Esophagus (tissue), 2 donors: ENCODE measurements at regions not wholly inside any gene's neighbourhood (a gene's known extent, or its start where the extent isn't known, plus 50 kb on each side); places are given as distances from the start of the nearest gene placed in this dataset.

Experiments used
- H3K27ac ChIP-seq, 2 donors: one replicate each; pipeline ENCODE4 v1.5.1; 2013; ENCODE audit warnings: low read depth in 2 of 2, mild to moderate bottlenecking in 2 of 2, inconsistent platforms in 1 of 2, low read length in 1 of 2, moderate library complexity in 1 of 2
- H3K27me3 ChIP-seq, 2 donors: one replicate each; pipeline ENCODE4 v1.6.1; 2013; ENCODE audit warnings: low read length in 2 of 2, control low read depth in 1 of 2, mild to moderate bottlenecking in 1 of 2; ENCODE audit not compliant: insufficient read depth in 2 of 2, control insufficient read depth in 1 of 2
- H3K36me3 ChIP-seq, 2 donors: one replicate each; pipeline ENCODE4 v1.6.1; 2013; ENCODE audit warnings: low read length in 1 of 2; ENCODE audit not compliant: control insufficient read depth in 2 of 2, insufficient read depth in 2 of 2
- H3K4me1 ChIP-seq, 2 donors: one replicate each; pipeline ENCODE4 v1.6.1; 2013; ENCODE audit warnings: low read length in 1 of 2; ENCODE audit not compliant: control insufficient read depth in 2 of 2, insufficient read depth in 2 of 2
- H3K4me3 ChIP-seq, 2 donors: one replicate each; pipeline ENCODE4 v1.5.1; 2013; ENCODE audit warnings: low read length in 2 of 2, mild to moderate bottlenecking in 2 of 2, low read depth in 1 of 2, moderate library complexity in 1 of 2
- H3K9me3 ChIP-seq, 2 donors: one replicate each; pipeline ENCODE4 v1.6.1; 2013; ENCODE audit warnings: mild to moderate bottlenecking in 2 of 2, low read depth in 1 of 2, low read length in 1 of 2, moderate library complexity in 1 of 2; ENCODE audit not compliant: control insufficient read depth in 2 of 2, insufficient read depth in 1 of 2
- WGBS, 2 donors: extraction: QIAGEN DNeasy Blood & Tissue Kit; methylation state at CpG; one replicate each; pipeline ENCODE4 v1.1.7; 2013; 5-methylcytosine and 5-hydroxymethylcytosine counted together
- donor health status: healthy with polysubstance abuse.
- donor health status: Bipolar disorder and iron deficiency.

DNA sequence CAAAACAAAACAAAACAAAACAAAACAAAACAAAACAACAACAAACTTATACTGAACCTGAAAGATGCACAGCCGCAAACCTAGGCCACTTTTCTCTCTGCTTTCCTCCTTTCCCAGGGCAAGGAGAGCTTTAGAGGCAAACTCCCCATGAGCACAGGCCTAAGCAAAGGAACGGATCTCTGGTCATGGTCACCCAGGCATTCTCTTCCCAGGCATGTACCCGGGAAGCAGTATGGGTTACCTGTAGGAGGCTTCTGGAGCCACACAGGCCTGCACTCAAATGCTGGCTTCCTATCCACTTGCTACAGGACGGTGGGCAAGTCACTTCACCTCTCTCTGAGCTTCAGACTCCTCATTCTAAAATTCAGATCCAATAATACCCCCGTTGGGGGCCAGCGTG, 171.8 kb downstream of the SMAD6 start:
- Histone ChIP-seq H3K9me3 (no peaks in the 10 kb centered on the region), H3K36me3 (no peaks in the 10 kb centered on the region), H3K4me3 (no peak overlapping the region), H3K4me1 (peaks cover 0 to 2% of the 10 kb centered on the region in 2 donors), H3K27ac (no peak overlapping the region), H3K27me3 (no peaks in the 10 kb centered on the region)
- WGBS, 2 donors: 89 to 93% methylated on average over 6 of the region's 6 CpGs

DNA sequence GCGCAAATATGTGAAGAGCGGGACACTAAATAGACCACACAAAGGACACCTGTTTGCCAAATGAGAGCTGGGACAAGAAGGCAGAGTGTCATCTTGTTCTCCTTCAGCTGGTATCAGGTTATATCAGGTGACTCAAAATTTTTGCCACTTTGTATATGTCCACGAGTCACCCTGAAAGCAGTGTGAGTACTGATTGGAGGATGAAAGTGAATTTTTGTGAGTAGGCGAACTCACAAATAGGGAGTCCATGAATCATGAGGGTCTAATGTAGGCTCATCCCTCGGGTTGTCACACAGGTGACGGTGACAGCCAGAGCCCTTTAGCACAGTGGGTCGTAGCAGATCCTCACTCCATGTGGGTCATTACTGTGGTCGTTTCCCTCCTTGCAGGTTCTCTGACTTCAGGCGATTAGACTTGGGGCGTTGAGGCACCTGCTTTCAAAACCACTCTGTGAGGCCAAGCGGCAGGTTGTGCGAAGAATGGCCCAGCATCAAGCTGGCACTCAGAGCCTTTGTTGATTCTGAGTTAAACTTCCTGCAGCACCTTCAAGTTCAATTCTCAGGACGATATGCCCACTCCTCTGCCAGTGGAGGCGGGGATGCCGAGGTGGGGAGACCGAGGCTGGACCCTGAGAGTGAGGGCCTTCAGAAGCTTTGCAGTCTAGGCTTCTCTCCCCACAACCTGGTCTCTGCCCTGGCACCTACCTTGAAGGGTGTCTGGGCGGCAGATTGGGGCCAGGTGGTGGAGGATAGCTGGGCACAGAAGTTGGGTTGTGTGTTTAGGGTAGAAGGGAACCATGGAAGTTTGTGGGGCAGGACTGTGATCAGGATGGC, 173.8 kb downstream of the SMAD6 start:
- Histone ChIP-seq H3K9me3 (no peaks in the 10 kb centered on the region), H3K36me3 (no peaks in the 10 kb centered on the region), H3K4me3 (no peak overlapping the region), H3K4me1 (peaks cover 0 to 2% of the 10 kb centered on the region in 2 donors), H3K27ac (no peak overlapping the region), H3K27me3 (no peaks in the 10 kb centered on the region)
- 90% methylated on average over 17 of the region's 17 CpGs for WGBS, 2 donors

DNA sequence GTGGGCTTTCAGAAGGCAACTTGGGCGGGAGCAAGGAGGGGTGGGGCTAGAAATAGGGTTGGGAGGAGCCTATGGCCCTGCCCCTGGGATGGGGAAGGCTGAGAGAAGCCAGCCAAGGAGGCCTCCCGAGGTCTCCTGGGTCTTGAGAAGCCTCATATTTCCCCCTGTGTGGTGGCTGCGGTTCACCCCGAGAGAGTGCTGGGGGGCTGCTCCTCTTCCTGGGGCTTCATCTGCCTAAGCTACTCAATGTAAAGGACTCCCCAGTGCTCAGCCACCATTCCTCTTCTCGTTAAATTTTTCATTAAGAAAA, 174.3 kb downstream of the SMAD6 start:
- WGBS, 2 donors: 54 to 65% methylated on average over 5 of the region's 5 CpGs
- Histone ChIP-seq H3K27ac (no peak overlapping the region), H3K36me3 (no peaks in the 10 kb centered on the region), H3K27me3 (no peaks in the 10 kb centered on the region), H3K9me3 (no peaks in the 10 kb centered on the region), H3K4me3 (no peak overlapping the region), H3K4me1 (peaks cover 0 to 2% of the 10 kb centered on the region in 2 donors)

DNA sequence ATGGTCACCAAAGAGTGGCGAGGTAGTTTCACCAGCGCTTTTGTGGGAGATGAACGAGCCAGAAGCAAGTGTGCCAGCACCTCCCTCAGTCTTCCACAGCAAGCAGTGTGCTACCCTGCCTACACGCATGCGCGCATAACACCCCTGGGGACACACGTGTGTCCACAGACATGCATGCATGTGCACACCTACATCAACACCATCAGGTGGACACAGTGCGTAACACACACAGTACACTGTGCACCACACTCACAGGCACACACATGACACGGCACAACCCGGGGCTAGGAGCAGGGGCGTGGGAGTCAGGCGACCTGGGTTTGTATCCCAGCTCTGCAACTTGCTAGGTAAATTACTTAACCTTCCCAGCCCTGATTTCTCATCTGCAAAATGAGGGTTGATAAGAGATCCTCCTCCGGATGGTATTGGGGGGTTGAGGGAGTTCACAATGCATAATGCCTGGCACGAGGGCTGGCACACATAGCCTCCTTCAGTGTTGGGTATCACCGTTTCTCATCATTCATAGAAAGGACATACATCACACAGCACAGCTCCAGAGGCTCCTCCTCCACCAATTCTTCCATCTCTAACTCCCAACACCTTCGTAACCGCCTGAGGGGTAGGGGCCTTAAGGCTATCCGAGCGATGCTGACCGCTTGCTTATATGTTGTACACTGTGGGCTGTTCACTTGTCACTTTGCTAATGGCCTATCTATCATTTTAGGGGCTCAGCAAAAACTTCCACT, 174.9 kb downstream of the SMAD6 start:
- Histone ChIP-seq H3K27me3 (no peaks in the 10 kb centered on the region), H3K27ac (no peak overlapping the region), H3K4me3 (no peak overlapping the region), H3K36me3 (no peaks in the 10 kb centered on the region), H3K4me1 (peaks cover 0 to 2% of the 10 kb centered on the region in 2 donors), H3K9me3 (no peaks in the 10 kb centered on the region)
- 82 to 88% methylated on average over 20 of the region's 20 CpGs for WGBS, 2 donors

DNA sequence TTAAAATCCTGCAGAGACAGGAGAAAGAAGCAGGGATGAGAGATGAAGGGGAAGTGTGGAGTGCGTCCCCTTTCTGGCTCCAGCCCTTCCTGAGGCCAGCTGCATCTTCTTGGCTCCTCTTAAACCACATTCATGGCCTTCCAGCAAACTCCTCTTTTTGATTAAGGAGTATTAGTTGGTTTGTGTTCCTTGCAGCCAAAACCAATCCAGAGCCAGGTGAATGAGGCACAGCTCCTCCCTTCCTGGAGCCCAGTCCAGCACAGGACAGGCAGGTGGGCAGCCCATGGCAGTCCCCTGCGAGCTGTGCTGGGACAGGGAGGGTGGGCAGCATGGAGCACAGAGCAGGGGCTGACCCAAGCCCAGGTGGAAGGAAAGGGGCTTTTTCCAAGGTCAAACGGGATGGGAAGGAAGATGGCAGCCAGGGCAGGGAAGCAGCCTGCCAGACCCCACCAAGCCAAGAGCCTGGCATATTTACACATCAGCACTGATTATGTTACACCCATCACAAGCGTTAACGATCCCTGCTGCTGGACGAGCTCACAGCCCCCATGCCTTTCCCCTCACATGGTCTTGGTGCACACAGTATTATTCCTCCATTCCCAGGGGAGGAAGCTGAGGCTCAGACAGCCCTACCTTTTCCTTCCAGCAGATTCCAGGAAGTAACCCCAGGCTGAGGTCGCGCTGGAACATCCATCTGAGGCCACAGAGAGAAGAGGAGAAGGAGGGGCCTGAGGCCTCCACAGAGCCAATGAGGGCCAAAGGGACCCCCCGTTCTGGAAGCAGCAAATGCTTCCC, 175.6 kb downstream of the SMAD6 start:
- H3K4me3 ChIP-seq: no peak overlapping the region
- no peaks in the 10 kb centered on the region for H3K9me3 ChIP-seq
- H3K36me3 ChIP-seq: no peaks in the 10 kb centered on the region
- H3K27ac ChIP-seq: no peak overlapping the region
- H3K27me3 ChIP-seq: no peaks in the 10 kb centered on the region
- WGBS, 2 donors: 58 to 71% methylated on average over 9 of the region's 9 CpGs
- peaks cover 0 to 2% of the 10 kb centered on the region in 2 donors for H3K4me1 ChIP-seq

DNA sequence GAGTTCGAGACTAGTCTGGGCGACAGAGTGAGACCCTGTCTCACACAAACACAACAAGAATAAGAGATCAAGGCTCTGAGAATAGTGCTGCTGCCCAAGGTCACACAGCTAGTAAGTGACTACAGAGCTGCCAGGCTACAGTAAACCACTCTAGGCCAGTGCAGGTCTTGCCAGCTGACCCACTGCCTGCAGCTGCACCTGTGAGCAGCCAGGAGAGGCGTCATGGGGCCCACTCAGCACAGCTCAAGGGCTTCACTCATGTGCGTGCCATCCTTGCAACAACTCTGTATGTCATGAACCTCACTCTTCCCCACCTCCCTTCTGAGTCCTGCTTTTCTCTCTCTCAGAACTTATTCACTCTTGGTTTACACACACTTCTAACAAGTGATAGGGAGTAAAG, 176.7 kb downstream of the SMAD6 start:
- Histone ChIP-seq H3K9me3 (no peaks in the 10 kb centered on the region), H3K27me3 (no peaks in the 10 kb centered on the region), H3K4me1 (peaks cover 0 to 2% of the 10 kb centered on the region in 2 donors), H3K36me3 (no peaks in the 10 kb centered on the region), H3K4me3 (no peak overlapping the region), H3K27ac (no peak overlapping the region)
- 79 to 84% methylated on average over 4 of the region's 4 CpGs for WGBS, 2 donors

DNA sequence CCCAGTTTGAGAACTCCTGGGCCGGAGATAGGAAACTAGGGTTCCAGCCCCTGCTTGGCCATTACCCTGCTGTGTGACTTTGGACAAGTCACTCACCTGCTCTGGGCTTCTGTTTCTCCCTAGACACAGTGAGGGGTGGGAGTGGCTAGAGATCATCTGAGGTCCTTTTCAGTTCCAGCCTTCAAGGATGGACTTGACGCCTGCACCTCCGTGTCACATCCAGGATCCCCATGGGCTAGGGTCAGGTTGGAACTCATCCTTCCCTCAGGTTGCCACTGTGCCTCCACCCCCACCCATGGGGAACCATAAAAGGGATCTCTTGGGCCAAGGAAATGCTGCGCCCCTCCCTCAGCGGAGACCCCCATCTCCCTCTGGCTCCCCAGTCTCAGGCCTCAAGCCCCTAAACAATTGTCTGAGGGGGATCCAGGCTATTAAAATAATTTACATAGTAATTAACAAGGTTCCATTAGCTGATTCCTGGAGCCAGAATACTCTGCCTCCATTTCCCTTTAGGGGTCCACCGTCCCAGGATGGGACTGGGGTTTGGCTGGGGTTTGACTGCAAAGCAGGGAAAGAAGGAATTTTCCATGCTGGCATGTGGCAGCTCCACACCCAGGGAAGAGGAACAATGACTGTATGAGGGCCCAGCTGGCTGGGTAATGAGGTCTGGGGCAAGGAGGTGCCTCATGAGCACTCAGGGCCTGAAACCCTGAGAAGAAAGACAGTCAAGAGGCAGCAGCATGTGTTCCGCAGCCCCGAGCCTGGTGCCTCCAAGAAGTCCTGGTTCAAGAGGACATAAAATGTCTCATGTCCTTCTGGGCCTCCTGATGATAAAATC, 177.7 kb downstream of the SMAD6 start:
- peaks cover under 1 to 2% of the 10 kb centered on the region in 2 donors for H3K4me1 ChIP-seq
- H3K36me3 ChIP-seq: no peaks in the 10 kb centered on the region
- no peak overlapping the region for H3K4me3 ChIP-seq
- no peak overlapping the region for H3K27ac ChIP-seq
- no peaks in the 10 kb centered on the region for H3K9me3 ChIP-seq
- 76 to 90% methylated on average over 8 of the region's 8 CpGs for WGBS, 2 donors
- no peaks in the 10 kb centered on the region for H3K27me3 ChIP-seq

DNA sequence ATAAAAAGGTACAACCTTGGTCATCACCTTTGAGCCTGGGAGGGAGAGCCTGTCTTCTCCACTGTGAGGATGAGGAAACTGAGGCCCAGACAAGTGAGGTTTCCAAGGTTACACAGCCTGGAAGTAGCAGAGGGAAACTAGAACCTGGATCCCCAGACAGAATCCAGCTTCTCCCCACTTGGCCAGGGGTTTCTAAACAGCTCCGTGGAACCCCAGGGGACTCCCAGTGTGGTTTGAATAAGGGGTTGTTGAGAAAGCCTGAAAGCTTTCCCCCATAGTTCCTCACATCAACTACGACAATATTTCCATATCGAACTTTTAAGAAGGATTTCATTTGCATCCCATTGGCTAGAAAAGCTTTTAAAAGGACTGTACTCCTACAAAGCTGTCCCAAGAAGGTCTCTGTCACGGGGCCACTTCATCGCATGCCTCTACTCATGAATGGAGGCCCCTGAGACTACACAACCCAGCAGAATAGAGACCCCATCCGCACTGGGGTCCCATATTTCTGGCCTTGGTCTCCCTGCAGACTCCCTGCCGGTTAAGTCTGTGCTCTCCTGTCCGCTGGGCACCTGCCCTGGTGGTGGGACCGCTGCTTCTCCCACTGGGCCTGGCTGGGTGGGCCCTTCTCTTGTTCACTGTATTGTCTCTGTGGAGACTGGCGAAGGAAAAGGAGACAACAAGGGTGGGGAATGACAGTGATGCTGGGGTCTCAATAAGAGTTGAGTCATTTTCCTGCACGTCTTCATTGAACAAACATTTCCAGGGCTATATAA, 178.5 kb downstream of the SMAD6 start:
- no peak overlapping the region for H3K27ac ChIP-seq
- H3K27me3 ChIP-seq: no peaks in the 10 kb centered on the region
- 88 to 93% methylated on average over 11 of the region's 11 CpGs for WGBS, 2 donors
- no peaks in the 10 kb centered on the region for H3K9me3 ChIP-seq
- H3K4me3 ChIP-seq: no peak overlapping the region
- peaks cover 2% of the 10 kb centered on the region in 2 donors for H3K4me1 ChIP-seq
- H3K36me3 ChIP-seq: no peaks in the 10 kb centered on the region
